Kidney (tissue), 13 donors: ENCODE measurements at regions not wholly inside any gene's neighbourhood (a gene's known extent, or its start where the extent isn't known, plus 50 kb on each side); places are given as distances from the start of the nearest gene placed in this dataset.

Source experiments
- DNase-seq, 5 donors: peaks; one replicate each; pipeline ENCODE4 v3.0.0-alpha.2; 2013 to 2020
- FAIRE-seq: peaks from 2 replicates; lab custom pipeline; 2012; peaks lifted over from hg19 to GRCh38; lab: Jason Lieb, UNC
- H3K27ac ChIP-seq, 2 donors: one replicate each; pipeline ENCODE4 v1.7.0; 2013; ENCODE audit warnings: low read depth in 2 of 2, low read length in 2 of 2, inconsistent platforms in 1 of 2
- H3K27me3 ChIP-seq: one replicate; pipeline ENCODE4 v1.7.1; 2013; ENCODE audit warnings: low read length, inconsistent platforms; ENCODE audit not compliant: control insufficient read depth, insufficient read depth
- H3K36me3 ChIP-seq, 3 donors: one replicate each; pipeline versions ENCODE4 v1.7.0 to v1.7.1; 2013; ENCODE audit warnings: low read length in 3 of 3, control low read depth in 1 of 3, inconsistent platforms in 1 of 3; ENCODE audit not compliant: insufficient read depth in 3 of 3, control insufficient read depth in 2 of 3
- H3K4me1 ChIP-seq, 3 donors: one replicate each; pipeline versions ENCODE4 v1.7.0 to v1.7.1; 2013; ENCODE audit warnings: low read length in 3 of 3, inconsistent platforms in 1 of 3, low read depth in 1 of 3; ENCODE audit not compliant: control insufficient read depth in 2 of 3, insufficient read depth in 2 of 3
- H3K4me3 ChIP-seq, 3 donors: one replicate each; pipeline versions ENCODE4 v1.7.0 to v1.8.1; 2013; ENCODE audit warnings: low read length in 3 of 3, control low read depth in 1 of 3, inconsistent platforms in 1 of 3
- H3K9ac ChIP-seq, 3 donors: one replicate each; pipeline versions ENCODE4 v1.7.0 to v1.7.1; 2013; ENCODE audit warnings: low read length in 3 of 3, control low read depth in 1 of 3, inconsistent platforms in 1 of 3
- H3K9me3 ChIP-seq, 3 donors: one replicate each; pipeline versions ENCODE4 v1.7.0 to v1.7.1; 2013; ENCODE audit warnings: low read length in 3 of 3, control low read depth in 1 of 3, inconsistent platforms in 1 of 3; ENCODE audit not compliant: control insufficient read depth in 2 of 3, insufficient read depth in 1 of 3
- CTCF ChIP-seq: IDR thresholded peaks from 3 replicates; pipeline ENCODE4 v1.5.1; 2012; ENCODE audit warnings: mild to moderate bottlenecking, moderate library complexity, borderline replicate concordance; ENCODE audit not compliant: insufficient read depth; ENCODE audit errors: extremely low read depth
- intact Hi-C: fragments of 100-400 bp; cut with DNase I; formaldehyde crosslinking; loops from one replicate; pipeline ENCODE4 v1.11.1; 2022
- donor health status: control.
- donor health status: control.
- donor health status: control.
- donor health status: control.
- donor health status: control.
- donor health status: DM: yes; HTN: yes; CAD: no.
- donor health status: Normal renal cell carcinoma (clear cell type).

- DNase-seq: no peak
- no peak overlapping the region for H3K27ac ChIP-seq
- H3K4me1 ChIP-seq: no peaks in the 10 kb centered on the region
- H3K27me3 ChIP-seq: no peaks in the 10 kb centered on the region
- no peaks in the 10 kb centered on the region for H3K9me3 ChIP-seq
- FAIRE-seq: no peak
- intact Hi-C loops: no loop called here
- H3K4me3 ChIP-seq: no peak overlapping the region
- no peak for TF ChIP-seq CTCF
- no peaks in the 10 kb centered on the region for H3K36me3 ChIP-seq
- H3K9ac ChIP-seq: no peak overlapping the region
Measured at GRCh38 chr12:107372229-107372658, 278.9 kb upstream of the CRY1 start.

GRCh38 chr12:107373238-107373809 is 280.0 kb upstream of the CRY1 start:
- no peak overlapping the region for H3K4me3 ChIP-seq
- TF ChIP-seq CTCF: no peak
- no peak for FAIRE-seq

GRCh38 chr12:107374161-107374840 is 281.0 kb upstream of the CRY1 start:
- Histone ChIP-seq H3K4me3 (no peak overlapping the region), H3K27ac (no peak overlapping the region), H3K27me3 (no peaks in the 10 kb centered on the region), H3K36me3 (no peaks in the 10 kb centered on the region), H3K9me3 (no peaks in the 10 kb centered on the region), H3K9ac (no peak overlapping the region), H3K4me1 (no peaks in the 10 kb centered on the region)
- intact Hi-C loops: no loop called here
- DNase-seq (no peak), FAIRE-seq (no peak)
- no peak for TF ChIP-seq CTCF

More at GRCh38 chr12:107373238-107373809, 280.0 kb upstream of the CRY1 start:
- no peak for DNase-seq
- no peaks in the 10 kb centered on the region for H3K27me3 ChIP-seq
- intact Hi-C loops: no loop called here
- no peak overlapping the region for H3K27ac ChIP-seq
- H3K9ac ChIP-seq: no peak overlapping the region
- H3K9me3 ChIP-seq: no peaks in the 10 kb centered on the region
- no peaks in the 10 kb centered on the region for H3K4me1 ChIP-seq
- no peaks in the 10 kb centered on the region for H3K36me3 ChIP-seq
